ENCODE measurements at regions not wholly inside any gene's neighbourhood (a gene's known extent, or its start where the extent isn't known, plus 50 kb on each side); places are given as distances from the start of the nearest gene placed in this dataset.

- TF ChIP-seq CTCF (IDR thresholded peaks at IDR 0.05 in 4 of 5, conservative IDR thresholded peaks at IDR 0.05 in 1 of 5) (no peak), POLR2A (IDR thresholded peaks at IDR 0.05) (no peak)
These were observed 892.4 kb downstream of the RPS29 start for GRCh38 chr14:48693793-48694192.

Data from gastrocnemius medialis (tissue), 4 donors.